ENCODE measurements at regions not wholly inside any gene's neighbourhood (a gene's known extent, or its start where the extent isn't known, plus 50 kb on each side); places are given as distances from the start of the nearest gene placed in this dataset.

DNA sequence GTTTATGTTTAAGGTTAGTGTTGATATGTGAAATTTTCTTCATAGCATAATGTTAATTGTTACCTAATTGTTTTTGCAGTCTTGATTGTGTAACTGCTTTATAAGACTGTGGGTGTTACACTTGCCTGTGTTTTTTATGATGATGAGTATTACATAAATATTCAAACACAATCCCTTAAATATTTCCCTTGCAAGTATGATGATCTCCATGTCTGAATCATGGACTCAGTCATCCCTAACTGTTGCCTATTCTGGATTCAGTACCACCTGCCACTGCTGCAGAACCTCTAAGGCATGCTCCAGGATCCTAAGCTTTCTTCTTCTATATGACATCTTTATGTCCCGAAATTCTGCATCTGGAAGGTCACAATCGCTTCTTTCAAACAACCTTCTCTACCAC lies 246.3 kb upstream of the CLEC14A start:
- no peak for DNase-seq (ENCODE audit: low read depth)
- no peak overlapping the region for H3K4me3 ChIP-seq (ENCODE audit: low read depth, low read length)
- TF ChIP-seq, protein P1, sequence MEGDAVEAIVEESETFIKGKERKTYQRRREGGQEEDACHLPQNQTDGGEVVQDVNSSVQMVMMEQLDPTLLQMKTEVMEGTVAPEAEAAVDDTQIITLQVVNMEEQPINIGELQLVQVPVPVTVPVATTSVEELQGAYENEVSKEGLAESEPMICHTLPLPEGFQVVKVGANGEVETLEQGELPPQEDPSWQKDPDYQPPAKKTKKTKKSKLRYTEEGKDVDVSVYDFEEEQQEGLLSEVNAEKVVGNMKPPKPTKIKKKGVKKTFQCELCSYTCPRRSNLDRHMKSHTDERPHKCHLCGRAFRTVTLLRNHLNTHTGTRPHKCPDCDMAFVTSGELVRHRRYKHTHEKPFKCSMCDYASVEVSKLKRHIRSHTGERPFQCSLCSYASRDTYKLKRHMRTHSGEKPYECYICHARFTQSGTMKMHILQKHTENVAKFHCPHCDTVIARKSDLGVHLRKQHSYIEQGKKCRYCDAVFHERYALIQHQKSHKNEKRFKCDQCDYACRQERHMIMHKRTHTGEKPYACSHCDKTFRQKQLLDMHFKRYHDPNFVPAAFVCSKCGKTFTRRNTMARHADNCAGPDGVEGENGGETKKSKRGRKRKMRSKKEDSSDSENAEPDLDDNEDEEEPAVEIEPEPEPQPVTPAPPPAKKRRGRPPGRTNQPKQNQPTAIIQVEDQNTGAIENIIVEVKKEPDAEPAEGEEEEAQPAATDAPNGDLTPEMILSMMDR (conservative IDR thresholded peaks at IDR 0.05; ENCODE audit: low read depth, low read length): no peak

DNA sequence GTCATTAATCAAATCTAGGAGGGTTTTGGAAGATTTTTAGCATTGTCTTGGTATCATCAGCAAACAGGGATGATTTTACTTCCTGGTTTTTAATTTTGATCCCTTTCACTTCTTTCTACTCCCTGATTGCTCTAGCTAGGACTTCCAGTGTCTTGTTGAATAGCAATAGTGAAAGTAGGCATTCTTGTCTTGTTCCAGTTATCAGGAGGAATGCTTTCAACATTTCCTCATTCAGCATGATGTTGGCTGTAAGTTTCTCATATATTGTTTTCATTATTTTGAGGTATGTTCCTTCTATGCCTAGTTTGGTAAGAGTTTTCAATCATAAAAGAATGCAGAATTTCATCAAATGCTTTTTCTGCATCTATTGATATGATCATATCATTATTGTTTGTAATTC lies 244.2 kb upstream of the CLEC14A start:
- TF ChIP-seq, protein P1 (conservative IDR thresholded peaks at IDR 0.05; ENCODE audit: low read depth, low read length): no peak
- DNase-seq (ENCODE audit: low read depth): no peak
- no peak overlapping the region for H3K4me3 ChIP-seq (ENCODE audit: low read depth, low read length)

DNA sequence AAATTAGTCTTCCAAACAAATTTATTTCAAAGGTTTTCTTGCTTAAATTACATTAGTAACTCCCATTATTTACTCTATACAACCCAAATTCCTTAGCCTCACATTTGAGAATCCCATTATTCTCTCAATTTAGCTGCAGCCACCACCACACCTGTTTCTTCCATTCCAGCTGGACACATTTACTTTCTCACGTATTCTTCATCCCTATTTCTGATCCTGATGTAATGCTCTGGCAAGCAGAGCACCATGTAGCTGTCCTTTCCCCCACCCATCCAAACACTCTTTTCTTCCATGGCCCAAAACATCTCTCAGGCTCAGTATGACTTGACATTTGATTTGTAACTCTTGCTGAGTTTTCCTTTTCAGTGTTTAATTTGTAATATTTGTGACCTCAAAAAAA lies 240.2 kb upstream of the CLEC14A start:
- no peak for DNase-seq (ENCODE audit: low read depth)
- no peak overlapping the region for H3K4me3 ChIP-seq (ENCODE audit: low read depth, low read length)
- TF ChIP-seq, protein P1 (conservative IDR thresholded peaks at IDR 0.05; ENCODE audit: low read depth, low read length): no peak

DNA sequence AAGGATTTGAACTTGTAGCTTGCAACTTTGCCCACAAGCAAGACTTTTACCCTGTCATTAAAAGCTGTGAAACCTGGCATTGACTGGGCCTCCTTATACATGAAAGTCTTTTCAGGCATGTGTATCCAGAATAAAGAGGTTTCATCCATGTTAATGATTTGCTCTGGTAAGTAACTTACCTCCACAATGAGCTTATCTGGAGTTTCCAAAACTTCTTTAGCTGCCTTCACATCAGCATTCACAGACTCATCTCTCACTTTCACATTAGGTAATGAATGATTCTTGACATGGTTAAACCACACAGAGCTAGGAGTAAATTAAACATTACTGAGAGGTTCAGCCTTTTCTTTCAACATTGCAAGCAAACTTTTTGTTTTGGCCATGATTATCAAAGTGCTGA lies 234.4 kb upstream of the CLEC14A start:
- TF ChIP-seq, protein P1 (conservative IDR thresholded peaks at IDR 0.05; ENCODE audit: low read depth, low read length): no peak
- DNase-seq (ENCODE audit: low read depth): no peak
- H3K4me3 ChIP-seq (ENCODE audit: low read depth, low read length): no peak overlapping the region

DNA sequence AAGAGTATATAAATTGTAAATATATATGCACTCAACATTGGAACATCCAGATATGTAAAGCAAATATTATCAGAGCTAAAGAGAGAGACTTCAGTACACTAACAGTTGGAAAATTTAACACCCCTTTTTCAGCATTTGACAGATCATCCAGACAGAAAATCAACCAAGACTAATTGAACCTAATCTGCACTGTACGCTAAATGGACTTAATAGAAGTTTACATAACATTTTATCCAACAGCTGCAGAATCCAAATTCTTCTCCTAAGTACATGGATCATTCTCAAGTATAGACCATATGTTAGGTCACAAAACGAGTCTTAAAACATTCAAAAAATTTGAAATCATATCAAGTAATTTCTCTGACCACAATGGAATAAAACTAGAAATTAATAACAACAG lies 229.1 kb upstream of the CLEC14A start:
- no peak for DNase-seq (ENCODE audit: low read depth)
- TF ChIP-seq, protein P1 (conservative IDR thresholded peaks at IDR 0.05; ENCODE audit: low read depth, low read length): no peak
- H3K4me3 ChIP-seq (ENCODE audit: low read depth, low read length): no peak overlapping the region

DNA sequence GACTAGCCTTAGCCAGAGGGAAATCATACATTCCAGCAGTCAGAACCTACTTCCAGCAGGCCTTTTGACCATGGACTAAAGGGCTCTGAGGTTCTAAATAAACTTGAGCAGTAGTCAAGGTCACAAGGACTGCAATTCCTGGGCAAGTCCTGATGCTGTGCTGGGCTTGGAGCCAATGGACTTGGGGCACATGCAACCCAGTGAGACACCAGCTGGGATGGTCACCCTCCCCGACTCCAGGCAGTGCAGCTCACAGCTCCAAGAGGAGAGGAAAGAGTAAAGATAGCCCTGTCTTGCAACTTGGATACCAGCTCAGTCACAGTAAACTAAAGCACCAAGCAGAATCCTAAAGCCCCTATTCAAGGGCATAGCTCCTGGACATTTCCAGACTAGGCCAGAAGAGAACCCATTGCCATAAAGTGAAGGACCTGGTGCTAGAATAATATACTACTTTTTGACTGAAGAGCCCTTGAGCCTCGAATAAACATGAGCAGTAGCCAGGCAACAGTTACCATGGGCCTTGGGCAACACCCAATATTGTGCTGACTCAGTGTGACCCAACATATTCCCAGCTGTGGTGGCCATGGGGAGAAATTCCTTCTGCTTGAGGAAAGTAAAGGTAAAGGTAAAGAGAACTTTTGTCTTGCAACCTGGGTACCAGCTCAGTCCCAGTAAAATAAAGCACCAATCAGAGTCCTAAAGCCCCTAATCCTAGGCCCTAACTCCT lies 226.2 kb upstream of the CLEC14A start:
- no peak for DNase-seq (ENCODE audit: low read depth)
- H3K4me3 ChIP-seq (ENCODE audit: low read depth, low read length): no peak overlapping the region
- TF ChIP-seq, protein P1 (conservative IDR thresholded peaks at IDR 0.05; ENCODE audit: low read depth, low read length): no peak

DNA sequence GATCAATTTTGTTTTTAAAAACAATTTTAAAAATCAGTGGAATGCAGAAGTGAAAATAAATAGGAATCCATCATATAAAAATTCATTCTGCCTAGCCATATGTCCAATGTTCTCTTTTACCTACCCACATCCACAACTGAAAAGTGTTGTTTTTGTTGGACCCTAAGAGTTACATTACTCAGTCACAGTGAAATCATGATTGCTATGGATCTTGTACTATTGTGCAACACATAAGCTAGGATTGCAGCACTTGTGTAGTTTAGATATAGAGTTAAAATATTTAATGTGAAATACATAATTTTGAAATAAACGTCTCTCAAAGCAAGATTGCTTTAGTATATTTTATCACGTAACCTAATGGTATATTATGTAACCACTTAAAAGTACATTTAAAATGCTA lies 213.3 kb upstream of the CLEC14A start:
- TF ChIP-seq, protein P1 (conservative IDR thresholded peaks at IDR 0.05; ENCODE audit: low read depth, low read length): no peak
- H3K4me3 ChIP-seq (ENCODE audit: low read depth, low read length): no peak overlapping the region
- DNase-seq (ENCODE audit: low read depth): no peak

Data from epithelial cell of proximal tubule (primary cell).